GM18861 (cell line): ENCODE measurements at regions not wholly inside any gene's neighbourhood (a gene's known extent, or its start where the extent isn't known, plus 50 kb on each side); places are given as distances from the start of the nearest gene placed in this dataset.

Experiments
- ATAC-seq: cut with Tn5 transposase; IDR thresholded peaks from one replicate; pipeline ENCODE4 v1.9.1; 2021; ENCODE audit not compliant: unreplicated experiment

DNA sequence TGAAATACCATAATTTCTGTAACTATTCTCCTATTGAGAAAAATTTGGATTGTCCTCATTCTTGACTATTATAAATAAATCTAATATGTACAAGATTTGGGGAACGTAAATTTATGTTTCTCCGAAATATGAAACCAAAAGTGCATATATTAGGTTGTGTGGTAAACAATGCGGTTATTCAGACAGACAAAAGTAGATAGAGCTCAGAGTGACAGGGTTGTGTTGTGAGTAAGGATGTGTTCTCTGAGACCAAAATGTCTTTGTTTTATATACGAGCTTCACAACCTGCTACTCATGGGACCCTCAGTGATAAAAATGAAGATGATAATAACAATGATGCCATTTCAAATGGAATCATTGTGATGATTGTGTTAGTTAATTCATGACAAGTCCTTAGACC lies 796.3 kb upstream of the SLC10A2 start:
- ATAC-seq: no peak

DNA sequence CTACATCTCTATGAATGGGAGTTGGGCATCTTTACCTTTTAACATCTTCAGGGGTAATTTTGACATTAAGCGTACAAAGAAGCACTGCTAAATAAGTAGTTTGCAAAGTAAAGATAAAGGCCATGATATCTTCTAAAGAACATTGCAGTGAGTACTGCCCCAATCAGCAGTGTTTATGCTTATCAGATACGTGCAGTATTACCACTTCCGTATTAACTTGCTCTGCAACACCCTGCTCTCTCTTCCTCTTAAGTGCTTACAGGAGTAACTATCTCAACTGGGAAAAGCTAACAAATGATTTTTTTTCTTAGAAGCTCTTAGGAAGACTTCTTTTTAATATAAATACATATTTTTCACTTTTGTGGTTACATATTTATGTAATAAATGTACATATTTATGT lies 793.7 kb upstream of the SLC10A2 start:
- peak; percentile 48 for ATAC-seq

DNA sequence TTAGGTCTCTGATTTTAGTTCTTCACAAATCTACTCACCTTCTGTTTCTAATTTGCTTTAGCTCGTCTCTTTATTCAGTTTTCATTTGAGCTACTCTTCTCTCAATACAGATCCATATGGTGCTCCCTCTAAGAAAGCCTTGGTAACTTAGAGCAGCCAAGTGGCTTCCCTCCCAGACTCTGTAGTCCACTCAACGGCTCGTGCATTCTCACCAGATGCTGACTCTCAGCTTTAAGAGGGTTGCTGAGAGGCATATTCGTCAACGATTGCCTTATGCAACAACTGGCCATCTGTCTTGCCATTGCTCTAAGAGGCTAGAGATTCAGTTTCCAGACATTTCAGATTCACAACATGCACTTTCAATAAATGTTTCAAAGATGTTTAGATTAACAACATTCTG lies 785.8 kb upstream of the SLC10A2 start:
- ATAC-seq: no peak

DNA sequence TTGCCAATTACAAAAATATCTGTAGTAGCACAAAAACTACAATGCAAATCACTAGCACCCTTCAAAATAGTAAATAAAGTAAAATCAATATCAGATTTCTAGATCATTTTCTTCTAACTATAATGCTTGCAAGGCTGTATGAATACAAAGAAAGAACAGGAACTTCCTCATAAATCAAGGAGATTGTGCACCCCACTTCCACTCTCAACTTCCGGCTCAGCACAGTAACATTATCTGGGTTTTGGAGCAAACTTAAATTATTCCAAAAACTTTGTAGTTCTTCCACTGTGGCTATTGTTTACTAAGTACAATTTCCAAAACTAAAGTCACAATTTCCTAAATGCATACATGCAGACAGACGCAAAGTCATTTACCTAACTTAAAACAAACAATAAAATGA lies 778.3 kb upstream of the SLC10A2 start:
- no peak for ATAC-seq

DNA sequence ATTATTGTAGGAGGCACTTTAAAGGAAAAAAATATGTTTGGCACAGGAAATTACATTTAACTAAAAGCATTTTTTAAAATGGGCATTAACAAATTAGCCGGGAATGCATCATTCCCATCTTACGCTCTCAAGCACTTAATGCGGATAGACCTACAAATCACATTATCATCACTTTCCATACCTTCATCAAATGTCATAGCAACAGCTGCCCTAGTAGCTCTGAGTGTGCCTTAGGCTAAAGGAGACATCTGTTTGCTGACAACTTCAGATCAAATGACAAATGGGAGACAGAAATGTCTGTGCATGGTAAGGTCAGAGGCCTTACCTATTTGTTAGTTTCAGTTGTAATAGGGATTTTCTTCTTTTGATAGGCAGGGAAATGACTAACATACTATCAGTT lies 773.2 kb upstream of the SLC10A2 start:
- ATAC-seq: no peak

DNA sequence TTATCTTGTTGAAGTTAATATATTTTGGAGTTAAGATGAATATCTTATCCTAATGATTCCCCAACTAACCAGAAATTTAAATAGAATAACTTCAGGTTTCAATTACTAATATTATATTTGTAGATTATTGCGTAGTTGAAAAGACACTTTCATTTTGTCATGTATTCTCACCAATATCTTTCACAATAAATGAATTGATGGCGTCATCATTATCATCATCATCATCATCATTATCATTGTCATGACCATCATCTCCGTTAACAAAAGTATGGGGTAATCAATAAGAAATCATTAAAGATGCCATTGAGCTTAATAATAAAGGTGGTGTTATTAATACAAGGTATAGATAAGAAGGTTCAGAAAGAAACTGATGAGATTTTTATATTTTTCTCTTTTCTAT lies 768.8 kb upstream of the SLC10A2 start:
- ATAC-seq: no peak

DNA sequence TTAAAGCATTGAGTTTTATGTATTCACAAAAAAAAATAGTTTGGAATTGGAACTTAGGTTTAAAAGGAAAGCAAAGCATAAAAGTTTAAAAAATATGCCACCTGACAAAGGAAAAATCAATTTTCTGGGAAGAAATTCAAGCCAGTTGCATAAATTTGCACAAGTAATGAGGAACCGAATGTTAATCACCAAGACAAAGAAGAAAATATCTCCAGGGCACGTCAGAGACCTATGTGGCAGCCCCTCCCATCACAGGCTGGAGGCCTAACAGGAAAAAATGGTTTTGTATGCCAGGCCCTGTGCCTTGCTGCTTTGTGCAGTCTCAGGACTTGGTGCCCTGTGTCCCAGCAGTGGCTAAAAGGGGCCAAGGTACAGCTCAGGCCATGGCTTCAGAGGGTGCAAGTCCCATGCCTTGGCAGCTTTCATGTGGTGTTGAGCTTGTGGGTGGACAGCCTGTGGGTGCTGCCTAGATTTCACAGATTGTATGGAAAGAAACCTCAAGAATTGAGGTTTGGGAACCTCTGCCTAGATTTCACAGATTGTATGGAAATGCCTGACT lies 767.2 kb upstream of the SLC10A2 start:
- ATAC-seq: no peak

DNA sequence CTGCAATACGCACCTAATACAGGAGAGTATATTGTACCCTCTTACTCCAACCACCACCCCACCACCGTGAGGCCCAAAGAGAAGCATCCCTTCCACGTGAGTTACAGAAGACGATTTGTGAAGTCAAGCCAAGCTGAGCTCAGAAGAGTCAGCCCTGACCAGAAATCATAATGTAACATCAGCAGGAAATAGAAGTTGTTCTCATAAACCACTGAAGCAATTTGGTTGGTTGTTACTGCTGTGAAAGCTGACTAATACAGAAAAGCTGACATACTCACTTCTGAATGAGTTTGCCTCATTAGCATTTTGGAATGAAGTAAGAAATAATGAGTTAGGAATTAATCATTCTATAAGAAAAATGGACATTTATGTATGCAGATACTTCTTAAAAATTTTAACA lies 749.4 kb upstream of the SLC10A2 start:
- no peak for ATAC-seq

DNA sequence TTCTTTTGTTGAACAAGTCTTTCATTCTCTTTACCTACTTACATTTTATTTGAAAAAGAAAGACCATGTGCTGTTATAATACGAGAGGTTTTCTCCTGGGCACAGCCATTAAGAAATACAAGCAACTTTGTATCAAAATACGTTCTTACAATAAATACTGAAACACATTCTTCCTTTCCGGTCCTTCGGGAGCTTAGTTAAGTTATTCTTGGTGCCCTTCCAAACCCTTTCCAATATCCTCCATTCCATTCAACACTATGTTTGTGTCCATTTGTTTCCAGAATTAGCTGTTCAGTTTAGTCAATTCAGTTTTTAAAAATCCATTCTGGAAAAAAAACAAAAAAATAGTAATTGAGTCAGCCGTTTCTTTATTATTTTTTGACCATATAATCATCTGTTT lies 746.8 kb upstream of the SLC10A2 start:
- no peak for ATAC-seq

DNA sequence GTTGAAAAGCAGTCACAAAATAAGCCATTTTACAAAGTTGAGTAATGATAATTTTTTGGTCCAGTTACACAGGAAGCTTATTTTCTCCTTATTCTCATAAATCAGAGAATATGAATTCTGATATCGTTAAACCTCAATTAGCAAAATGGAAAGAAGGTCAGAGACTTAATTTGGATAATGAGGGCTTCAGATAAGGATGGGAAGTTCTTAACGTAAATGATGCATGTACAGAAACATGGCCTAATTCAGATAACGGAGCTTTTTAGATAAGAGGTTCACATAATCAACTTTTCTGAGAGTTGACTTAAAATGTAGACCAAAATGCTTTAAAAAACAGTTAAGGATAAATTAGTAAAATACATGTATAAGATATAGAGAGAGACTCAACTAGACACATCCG lies 746.3 kb upstream of the SLC10A2 start:
- no peak for ATAC-seq

DNA sequence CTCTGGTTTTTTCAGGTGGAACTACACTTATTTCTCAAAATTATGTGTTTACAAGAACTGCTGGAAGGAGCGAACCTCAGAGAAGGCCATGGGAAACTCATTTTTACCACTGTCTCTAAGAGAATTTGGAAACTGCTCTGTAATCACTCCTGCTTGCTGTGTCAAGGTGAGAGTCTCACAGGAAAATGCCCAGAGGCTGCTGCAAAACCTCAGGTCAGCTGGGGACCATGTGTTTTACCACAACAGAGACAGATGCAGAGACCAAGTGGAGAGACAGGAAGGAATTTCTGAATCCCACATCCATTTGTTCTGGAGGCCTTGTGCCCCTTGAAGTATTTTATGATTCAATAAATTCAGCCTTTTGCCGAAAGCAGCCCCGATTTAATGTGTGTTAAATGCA lies 743.8 kb upstream of the SLC10A2 start:
- ATAC-seq: no peak

DNA sequence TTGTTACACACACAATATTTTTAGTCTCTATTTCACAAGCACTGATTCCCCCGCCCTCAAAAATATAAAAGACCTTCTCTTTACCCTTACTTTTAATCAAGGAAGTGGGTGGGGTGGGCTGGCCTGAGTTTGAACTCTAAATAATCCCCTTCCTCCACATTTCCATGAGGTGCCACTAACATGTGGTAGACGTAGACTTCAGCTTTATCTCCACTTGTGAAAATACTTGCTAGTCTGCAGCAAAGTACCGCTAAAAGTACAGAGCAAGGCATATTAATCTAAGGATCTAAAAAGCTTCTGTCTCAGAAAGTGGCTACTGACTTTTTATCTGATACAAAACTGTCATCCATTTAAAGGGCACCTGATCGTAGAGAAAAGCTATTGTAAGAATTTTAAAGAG lies 739.6 kb upstream of the SLC10A2 start:
- no peak for ATAC-seq

DNA sequence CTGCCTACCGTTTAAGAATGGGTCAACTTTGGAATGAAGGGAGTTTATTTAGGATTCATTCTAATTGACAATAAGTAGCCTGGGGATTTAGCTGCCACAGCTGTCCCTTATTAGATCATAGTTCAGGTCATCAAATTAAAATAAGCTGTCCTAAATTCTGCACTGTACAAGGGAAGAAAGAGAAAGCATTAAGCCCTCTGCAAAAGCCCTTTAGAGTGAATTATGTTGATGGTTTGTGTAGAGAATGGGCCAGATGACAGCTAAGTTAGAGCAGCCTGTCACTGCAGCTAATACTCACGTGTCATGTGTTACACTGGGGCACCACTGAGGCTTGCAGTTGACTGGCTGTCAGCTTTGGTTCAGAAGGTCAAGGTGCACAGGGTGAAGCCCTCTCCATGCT lies 737.1 kb upstream of the SLC10A2 start:
- no peak for ATAC-seq

DNA sequence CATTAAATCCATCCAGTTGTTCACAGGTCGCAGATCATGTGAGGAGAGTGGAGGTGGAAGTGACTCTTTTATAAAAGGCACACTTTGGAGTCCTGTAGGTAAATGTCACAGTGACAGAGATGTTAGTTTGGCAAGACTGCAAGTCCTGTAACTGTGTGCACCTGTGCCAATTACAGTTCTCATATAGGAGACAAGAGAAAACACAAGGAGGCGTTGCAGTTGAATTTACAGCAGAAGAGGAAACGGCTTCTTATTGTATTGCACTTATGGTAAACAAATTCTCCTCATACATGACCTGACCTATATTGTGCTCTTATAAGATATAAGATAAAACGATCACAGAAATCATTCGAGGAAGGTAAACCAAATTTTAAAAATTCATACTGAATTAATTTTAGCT lies 732.8 kb upstream of the SLC10A2 start:
- no peak for ATAC-seq

DNA sequence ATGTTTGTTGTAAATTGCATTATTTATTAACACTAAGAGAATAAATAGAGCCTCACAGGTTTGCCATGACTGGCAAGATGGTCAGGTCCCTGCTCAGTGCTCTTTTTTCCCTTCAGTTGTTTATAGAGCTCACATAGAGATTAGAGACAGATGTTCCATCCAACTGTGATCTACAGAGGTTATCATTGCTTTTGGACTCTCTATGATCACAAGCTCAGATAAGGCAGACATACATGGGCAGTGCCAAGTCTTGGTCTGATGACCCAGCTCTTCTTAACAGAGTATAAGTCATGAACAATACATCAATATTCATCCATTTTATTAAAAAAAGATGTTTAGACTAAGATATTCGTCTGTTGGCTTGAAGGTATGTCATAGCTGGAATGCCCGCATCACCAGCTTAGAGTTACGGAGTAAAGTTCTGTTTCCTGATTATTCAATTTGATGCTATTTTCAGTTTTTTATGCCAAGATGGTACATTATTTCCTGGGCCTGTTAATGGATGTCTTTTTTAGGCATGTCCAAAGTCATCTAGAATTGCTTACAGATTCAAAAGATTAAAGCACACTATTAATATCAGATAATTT lies 729.8 kb upstream of the SLC10A2 start:
- no peak for ATAC-seq

DNA sequence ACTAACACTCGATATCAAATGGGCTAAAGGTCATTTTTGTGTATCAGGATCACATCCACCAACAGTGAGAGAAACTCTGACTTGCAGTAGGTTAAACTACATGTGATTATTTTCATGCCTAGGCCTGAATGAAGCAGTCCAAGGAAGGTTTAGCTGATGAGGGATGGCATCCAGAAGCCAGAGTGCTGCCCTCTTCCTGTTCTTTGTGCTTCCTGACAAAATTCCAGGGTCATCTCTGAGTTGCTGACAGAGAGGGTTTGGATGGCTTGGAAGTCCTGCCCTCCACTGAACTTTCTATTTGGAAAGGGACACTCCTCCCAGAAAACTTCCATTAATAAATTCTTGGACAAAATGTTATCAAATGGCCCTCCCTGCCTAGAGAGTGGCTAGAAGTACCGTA lies 728.3 kb upstream of the SLC10A2 start:
- no peak for ATAC-seq

DNA sequence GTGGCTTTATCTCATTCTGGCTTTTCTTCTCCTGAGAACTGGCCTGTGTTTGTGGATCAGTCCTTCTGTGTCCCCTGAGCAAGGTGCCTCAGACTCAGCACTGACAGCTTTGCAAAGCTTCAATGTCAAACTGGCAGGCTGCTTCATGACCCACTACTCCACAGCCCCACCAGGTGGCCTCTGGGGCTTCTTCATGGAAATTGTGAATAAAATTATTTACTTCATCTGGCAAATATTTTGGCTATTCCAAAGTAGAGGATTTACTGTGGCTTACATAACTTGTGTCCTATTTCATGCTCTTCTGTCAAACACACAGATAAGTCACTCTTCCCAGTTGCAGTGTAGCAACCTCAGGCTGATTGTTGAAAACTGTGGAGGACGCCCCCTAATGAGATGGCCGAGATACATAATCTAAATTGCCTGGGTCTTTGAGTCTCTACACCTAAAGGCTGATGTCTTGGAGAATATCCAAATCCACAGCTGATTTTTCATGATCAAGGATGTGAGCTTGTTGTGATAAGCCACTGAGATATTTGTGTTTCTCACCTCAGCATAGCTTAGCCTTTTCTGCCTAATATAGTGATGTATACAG lies 721.9 kb upstream of the SLC10A2 start:
- ATAC-seq: no peak

DNA sequence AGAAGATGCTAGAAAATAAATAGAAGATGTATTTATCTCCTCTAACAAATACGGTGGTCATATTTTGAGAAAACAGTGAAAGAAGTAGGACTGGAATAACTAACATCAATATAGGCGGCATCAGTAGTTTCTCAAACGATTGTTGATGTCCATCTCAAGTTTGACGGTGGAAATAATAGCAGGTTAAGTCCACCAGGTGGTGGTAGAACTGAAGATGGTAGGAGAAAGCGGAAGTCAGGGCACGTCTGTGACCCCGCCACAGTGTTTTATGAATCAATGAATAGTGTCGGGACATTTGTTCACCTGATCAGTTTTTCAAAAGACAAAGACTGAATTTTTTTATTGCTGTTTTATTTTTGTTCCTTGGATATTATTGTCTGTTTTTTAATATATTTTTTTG lies 706.4 kb upstream of the SLC10A2 start:
- no peak for ATAC-seq

DNA sequence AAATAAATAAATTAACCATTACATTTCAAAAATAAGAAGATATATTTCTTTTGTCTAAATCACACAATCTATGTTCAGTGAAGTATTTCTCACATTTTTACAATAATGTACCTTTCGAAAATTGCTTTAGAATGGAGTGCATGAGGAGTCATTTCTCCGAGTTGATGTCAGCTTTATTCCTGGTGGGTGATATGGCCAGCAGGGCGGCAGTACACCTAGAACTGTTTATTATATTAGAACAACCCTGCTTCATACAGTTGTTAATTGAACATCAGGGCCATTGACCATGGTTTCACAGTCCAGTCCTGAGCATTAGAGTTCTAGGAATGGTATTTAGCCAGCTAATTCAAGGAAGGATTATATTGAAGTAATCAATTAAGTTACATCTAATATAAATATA lies 696.3 kb upstream of the SLC10A2 start:
- ATAC-seq: no peak

DNA sequence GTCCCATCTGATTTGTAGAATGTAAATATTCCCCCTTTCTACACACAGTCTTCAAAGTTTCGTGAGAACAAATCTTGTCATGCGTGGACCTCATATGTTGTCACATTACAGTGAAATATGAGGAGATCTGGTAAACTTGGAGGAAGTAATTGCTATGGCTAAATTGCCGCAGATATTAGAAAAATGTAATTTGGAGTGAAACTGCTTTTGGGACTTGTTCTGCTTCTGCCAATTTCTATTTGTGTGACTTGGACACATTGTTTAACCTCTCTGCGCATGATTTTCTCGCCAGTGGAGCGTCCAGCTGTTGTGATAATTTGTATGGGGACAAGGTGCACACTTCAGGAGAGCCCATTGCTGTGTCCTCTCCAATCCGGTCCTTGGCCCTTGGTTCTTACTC lies 693.1 kb upstream of the SLC10A2 start:
- no peak for ATAC-seq

DNA sequence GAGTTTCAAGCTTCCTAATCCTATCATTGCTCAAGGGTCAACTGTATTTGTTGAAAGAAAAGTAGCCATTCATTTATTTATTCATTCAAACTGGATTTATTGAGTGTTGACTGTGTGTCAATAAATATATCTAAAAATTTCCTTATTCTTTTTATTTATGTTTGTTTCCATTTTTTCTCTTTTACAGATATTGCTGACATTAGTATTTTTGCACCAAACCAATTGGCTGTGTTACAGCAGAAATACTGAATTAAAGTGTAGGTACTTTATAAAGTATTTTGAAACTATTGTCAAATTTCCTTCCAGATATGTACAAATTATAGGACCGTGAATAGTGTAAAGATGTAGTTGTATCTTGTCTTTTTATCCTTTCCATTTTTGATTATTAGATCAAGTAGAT lies 692.0 kb upstream of the SLC10A2 start:
- ATAC-seq: no peak

DNA sequence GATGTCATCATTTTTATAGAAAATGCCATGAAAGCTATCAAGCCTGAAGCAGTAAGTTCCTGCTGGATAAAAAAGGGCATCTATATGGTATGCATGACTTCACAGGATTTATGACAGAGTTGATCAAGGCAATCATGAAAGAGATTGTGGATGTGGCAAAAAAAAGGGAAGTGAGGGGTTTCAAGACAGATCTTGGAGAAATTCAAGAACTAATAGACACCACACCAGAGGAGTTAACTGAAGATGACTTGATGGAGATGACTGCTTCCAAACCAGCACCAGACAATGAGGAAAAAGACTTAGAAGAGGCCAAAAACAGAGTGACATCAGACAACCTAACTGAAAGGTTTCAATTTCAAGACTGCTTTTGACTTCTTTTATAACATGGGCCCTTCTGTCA lies 691.1 kb upstream of the SLC10A2 start:
- no peak for ATAC-seq

DNA sequence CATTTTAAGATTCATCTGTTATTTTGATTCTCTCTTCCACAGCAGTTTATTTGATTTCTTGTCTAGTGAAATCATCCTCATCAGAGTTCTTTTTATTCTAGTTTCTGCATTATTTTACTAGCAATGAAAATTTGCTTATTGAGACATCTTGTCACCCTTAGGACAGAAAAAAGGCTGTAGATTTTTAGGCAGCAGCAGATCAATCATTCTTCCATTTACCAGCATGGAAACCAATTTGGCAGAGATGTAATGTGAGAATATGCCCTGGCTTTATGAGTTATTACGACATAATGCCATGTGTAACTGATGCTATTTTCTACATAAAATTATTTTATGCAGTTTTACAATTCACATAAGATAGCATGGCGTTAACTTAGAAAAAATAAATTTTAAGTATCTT lies 688.6 kb upstream of the SLC10A2 start:
- ATAC-seq: no peak
